SK-N-SH (cell line): ENCODE measurements at regions not wholly inside any gene's neighbourhood (a gene's known extent, or its start where the extent isn't known, plus 50 kb on each side); places are given as distances from the start of the nearest gene placed in this dataset.

ENCODE experiments used
- CTCF ChIA-PET: fragments of 300-600, 350-600 bp; formaldehyde crosslinking; extraction: SDS; loops from one replicate; lab custom pipeline; 2021; lab: Yijun Ruan, JAX
- POLR2A ChIA-PET: fragments of 350-600 bp; sonication (Branson Sonifier 250); formaldehyde crosslinking; extraction: SDS; loops from one replicate; lab custom pipeline; 2020; ENCODE audit warnings: antibody characterized with exemption, inconsistent platforms; lab: Yijun Ruan, JAX
- DNase-seq: peaks from one replicate; pipeline ENCODE4 v3.0.0; 2012
- H2AFZ ChIP-seq: fragments of 200-600 bp; sonication (generic); 2 replicates; pipeline ENCODE4 v1.8.1; 2016; ENCODE audit warnings: antibody characterized with exemption, mild to moderate bottlenecking, low read depth
- H3F3A ChIP-seq: fragments of 200-600 bp; sonication (generic); replicated peaks from 2 replicates; pipeline ENCODE3; 2016; ENCODE audit warnings: antibody characterized with exemption, mild to moderate bottlenecking; ENCODE audit not compliant: insufficient read depth
- H3K27ac ChIP-seq, 2 experiments: fragments of 200-500 bp in 1 of 2; fragments of 200-600 bp in 1 of 2; sonication (Bioruptor generic) in 1 of 2; sonication (generic), shearing (Covaris generic) in 1 of 2; 2 replicates each; pipeline versions ENCODE4 v1.5.1 to v1.6.1; 2014 to 2016; ENCODE audit warnings: low read depth in 2 of 2, inconsistent platforms in 1 of 2, low read length in 1 of 2, mild to moderate bottlenecking in 1 of 2, mixed read lengths in 1 of 2
- H3K27me3 ChIP-seq: fragments of 200-600 bp; sonication (generic), shearing (Covaris generic); 2 replicates; pipeline ENCODE4 v1.6.1; 2016; ENCODE audit warnings: mixed run types; ENCODE audit not compliant: insufficient read depth
- H3K36me3 ChIP-seq, 2 experiments: fragments of 200-500 bp in 1 of 2; fragments of 200-600 bp in 1 of 2; sonication (Bioruptor generic) in 1 of 2; sonication (generic) in 1 of 2; replicated peaks in 1 of 2; 2 replicates each; pipeline versions ENCODE3 to v1.5.1; 2014 to 2016; ENCODE audit warnings: low read length in 1 of 2, mild to moderate bottlenecking in 1 of 2; ENCODE audit not compliant: insufficient read depth in 2 of 2, control insufficient read depth in 1 of 2
- H3K4me1 ChIP-seq, 2 experiments: fragments of 200-500 bp in 1 of 2; fragments of 200-600 bp in 1 of 2; sonication (Bioruptor generic) in 1 of 2; sonication (generic), shearing (Covaris generic) in 1 of 2; 2 replicates each; pipeline versions ENCODE4 v1.5.1 to v1.6.1; 2014 to 2016; ENCODE audit warnings: low read depth in 1 of 2, low read length in 1 of 2, mixed run types in 1 of 2; ENCODE audit not compliant: insufficient read depth in 2 of 2, control insufficient read depth in 1 of 2
- H3K4me2 ChIP-seq: fragments of 200-600 bp; sonication (generic), shearing (Covaris generic); 2 replicates; pipeline ENCODE4 v1.6.1; 2017; ENCODE audit warnings: mixed run types
- H3K4me3 ChIP-seq, 2 experiments: fragments of 200-500 bp in 1 of 2; fragments of 200-600 bp in 1 of 2; sonication (Bioruptor generic) in 1 of 2; sonication (generic), shearing (Covaris generic) in 1 of 2; 2 replicates each; pipeline versions ENCODE4 v1.5.1 to v1.8.1; 2014 to 2016; ENCODE audit warnings: low read depth in 2 of 2, inconsistent platforms in 1 of 2, low read length in 1 of 2, mild to moderate bottlenecking in 1 of 2, mixed read lengths in 1 of 2, moderate library complexity in 1 of 2
- H3K79me2 ChIP-seq: fragments of 200-600 bp; sonication (generic); 2 replicates; pipeline ENCODE4 v1.8.1; 2017; ENCODE audit warnings: mild to moderate bottlenecking; ENCODE audit not compliant: insufficient read depth
- H3K9ac ChIP-seq: fragments of 200-600 bp; sonication (generic); 2 replicates; pipeline ENCODE4 v1.6.1; 2017; ENCODE audit warnings: mixed run types
- H3K9me2 ChIP-seq: fragments of 200-600 bp; sonication (generic); 2 replicates; pipeline ENCODE4 v1.6.1; 2017; ENCODE audit warnings: mixed run types
- H3K9me3 ChIP-seq: fragments of 200-600 bp; sonication (generic); 2 replicates; pipeline ENCODE4 v1.6.1; 2017; ENCODE audit warnings: mixed run types, mild to moderate bottlenecking, moderate library complexity
- H4K20me1 ChIP-seq: fragments of 200-600 bp; sonication (generic); 2 replicates; pipeline ENCODE4 v1.6.1; 2017; ENCODE audit warnings: mild to moderate bottlenecking, mixed run types; ENCODE audit not compliant: insufficient read depth
- CHD2 ChIP-seq: fragments of 150-350 bp; IDR thresholded peaks from 2 replicates; pipeline ENCODE4 v1.6.1; 2018; ENCODE audit warnings: low read length; ENCODE audit not compliant: partially characterized antibody
- ELF1 ChIP-seq: IDR thresholded peaks from 2 replicates; pipeline ENCODE4 v1.4.0; 2012
- FOSL2 ChIP-seq: IDR thresholded peaks from 2 replicates; pipeline ENCODE4 v1.4.0; 2012; ENCODE audit warnings: low read depth, mild to moderate bottlenecking, moderate library complexity, borderline replicate concordance
- FOXJ3 ChIP-seq: sonication (generic); formaldehyde crosslinking; IDR thresholded peaks from 2 replicates; pipeline ENCODE4 v1.5.1; 2020; ENCODE audit warnings: mild to moderate bottlenecking, missing genetic modification reagents
- GATA2 ChIP-seq: sonication (generic); formaldehyde crosslinking; IDR thresholded peaks from 2 replicates; pipeline ENCODE4 v1.5.0; 2020; ENCODE audit warnings: mild to moderate bottlenecking, missing genetic modification reagents
- MXI1 ChIP-seq: IDR thresholded peaks from 2 replicates; pipeline ENCODE4 v1.6.1; 2012; ENCODE audit warnings: mild to moderate bottlenecking, low read depth, low read length, improper control_type of control experiment
- NFIC ChIP-seq: IDR thresholded peaks from 2 replicates; pipeline ENCODE4 v1.4.0; 2012; ENCODE audit warnings: borderline replicate concordance
- POLR2AphosphoS5 ChIP-seq: IDR thresholded peaks from 2 replicates; pipeline ENCODE4 v1.6.1; 2012; ENCODE audit warnings: low read depth, low read length
- RAD21 ChIP-seq: IDR thresholded peaks from 2 replicates; pipeline ENCODE4 v1.6.1; 2012; ENCODE audit warnings: mild to moderate bottlenecking, low read length
- RXRA ChIP-seq: IDR thresholded peaks from 2 replicates; pipeline ENCODE4 v1.4.0; 2012; ENCODE audit warnings: low read depth, mild to moderate bottlenecking, borderline replicate concordance
- SMC3 ChIP-seq: IDR thresholded peaks from 2 replicates; pipeline ENCODE4 v1.6.1; 2012; ENCODE audit warnings: low read depth, low read length, improper control_type of control experiment
- TCF12 ChIP-seq: IDR thresholded peaks from 2 replicates; pipeline ENCODE4 v1.4.0; 2012
- TEAD4 ChIP-seq: IDR thresholded peaks from 2 replicates; pipeline ENCODE4 v1.4.0; 2012; ENCODE audit warnings: mild to moderate bottlenecking, borderline replicate concordance; ENCODE audit not compliant: insufficient read depth
- YY1 ChIP-seq: IDR thresholded peaks from 2 replicates; pipeline ENCODE4 v1.4.0; 2012; ENCODE audit warnings: low read depth, mild to moderate bottlenecking
- WGBS: methylation state at CpG from one replicate; pipeline ENCODE4 v1.1.6; 2017; ENCODE audit warnings: low lambda C conversion rate; 5-methylcytosine and 5-hydroxymethylcytosine counted together
- TF ChIP-seq, protein P1 (sequence below): fragments of 150-350 bp; IDR thresholded peaks from 2 replicates; pipeline ENCODE4 v1.6.1; 2016; ENCODE audit warnings: mild to moderate bottlenecking, low read depth, low read length
- TF ChIP-seq, protein P2 (sequence below): IDR thresholded peaks from 2 replicates; pipeline ENCODE4; 2012
- TF ChIP-seq, protein P3 (sequence below): IDR thresholded peaks from 2 replicates; pipeline ENCODE4 v1.6.1; 2012; ENCODE audit warnings: mild to moderate bottlenecking, low read depth, low read length, moderate library complexity

DNA sequence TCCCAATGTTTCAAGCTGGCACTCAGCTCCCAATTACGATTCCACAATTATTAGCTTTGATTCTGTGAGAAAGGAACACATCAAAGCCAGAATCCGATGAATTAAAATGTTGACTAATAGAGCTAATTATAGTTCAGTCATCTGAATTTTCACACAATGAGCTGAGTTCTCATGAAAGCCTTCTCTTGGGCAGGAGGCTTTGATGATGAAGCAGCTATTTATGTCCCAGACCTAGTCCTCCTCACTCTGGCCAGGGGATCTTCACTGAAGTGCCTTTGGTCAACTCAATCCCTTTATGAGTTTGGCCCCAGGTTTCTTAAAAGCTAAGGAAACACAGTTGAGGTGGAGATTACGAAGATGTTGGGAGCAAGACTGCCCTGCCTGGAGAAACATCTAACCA is 74.7 kb upstream of the PPM1B start:
- Histone ChIP-seq H3K9me3 (no peaks in the 10 kb centered on the region), H3F3A (no peaks in the 10 kb centered on the region), H4K20me1 (no peaks in the 10 kb centered on the region), H3K27me3 (no peaks in the 10 kb centered on the region), H3K4me3 (no peak overlapping the region), H3K9me2 (no peaks in the 10 kb centered on the region), H3K36me3 (no peaks in the 10 kb centered on the region), H3K4me2 (no peak overlapping the region), H3K27ac (no peak overlapping the region), H3K79me2 (no peaks in the 10 kb centered on the region), H2AFZ (no peak overlapping the region), H3K9ac (no peak overlapping the region), H3K4me1 (peaks cover 0 to 7% of the 10 kb centered on the region in 2 experiments; a peak in 1 of 4 replicates)
- CTCF ChIA-PET = interaction anchor here (0.6 to 2.7 kb wide), 5 partner anchors 10 to 393 kb away, joined by 3 to 6 read pairs (median 3); no protein-coding TSS in a partner anchor
- no peak for TF ChIP-seq YY1
- no peak for TF ChIP-seq RAD21
- TF ChIP-seq SMC3 = no peak
- TF ChIP-seq TCF12 = no peak
- no peak for TF ChIP-seq FOSL2
- no peak for TF ChIP-seq GATA2 (CRISPR knock-in tag)
- no peak for TF ChIP-seq NFIC
- no peak for TF ChIP-seq TEAD4
- TF ChIP-seq, protein P1, sequence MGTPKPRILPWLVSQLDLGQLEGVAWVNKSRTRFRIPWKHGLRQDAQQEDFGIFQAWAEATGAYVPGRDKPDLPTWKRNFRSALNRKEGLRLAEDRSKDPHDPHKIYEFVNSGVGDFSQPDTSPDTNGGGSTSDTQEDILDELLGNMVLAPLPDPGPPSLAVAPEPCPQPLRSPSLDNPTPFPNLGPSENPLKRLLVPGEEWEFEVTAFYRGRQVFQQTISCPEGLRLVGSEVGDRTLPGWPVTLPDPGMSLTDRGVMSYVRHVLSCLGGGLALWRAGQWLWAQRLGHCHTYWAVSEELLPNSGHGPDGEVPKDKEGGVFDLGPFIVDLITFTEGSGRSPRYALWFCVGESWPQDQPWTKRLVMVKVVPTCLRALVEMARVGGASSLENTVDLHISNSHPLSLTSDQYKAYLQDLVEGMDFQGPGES = no peak
- TF ChIP-seq CHD2 = no peak
- TF ChIP-seq FOXJ3 (CRISPR knock-in tag) = no peak
- TF ChIP-seq, protein P2, sequence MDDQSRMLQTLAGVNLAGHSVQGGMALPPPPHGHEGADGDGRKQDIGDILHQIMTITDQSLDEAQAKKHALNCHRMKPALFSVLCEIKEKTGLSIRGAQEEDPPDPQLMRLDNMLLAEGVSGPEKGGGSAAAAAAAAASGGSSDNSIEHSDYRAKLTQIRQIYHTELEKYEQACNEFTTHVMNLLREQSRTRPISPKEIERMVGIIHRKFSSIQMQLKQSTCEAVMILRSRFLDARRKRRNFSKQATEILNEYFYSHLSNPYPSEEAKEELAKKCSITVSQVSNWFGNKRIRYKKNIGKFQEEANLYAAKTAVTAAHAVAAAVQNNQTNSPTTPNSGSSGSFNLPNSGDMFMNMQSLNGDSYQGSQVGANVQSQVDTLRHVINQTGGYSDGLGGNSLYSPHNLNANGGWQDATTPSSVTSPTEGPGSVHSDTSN = no peak
- no peak for TF ChIP-seq POLR2AphosphoS5
- TF ChIP-seq MXI1 = no peak
- no peak for TF ChIP-seq ELF1
- TF ChIP-seq RXRA = no peak
- TF ChIP-seq, protein P3, sequence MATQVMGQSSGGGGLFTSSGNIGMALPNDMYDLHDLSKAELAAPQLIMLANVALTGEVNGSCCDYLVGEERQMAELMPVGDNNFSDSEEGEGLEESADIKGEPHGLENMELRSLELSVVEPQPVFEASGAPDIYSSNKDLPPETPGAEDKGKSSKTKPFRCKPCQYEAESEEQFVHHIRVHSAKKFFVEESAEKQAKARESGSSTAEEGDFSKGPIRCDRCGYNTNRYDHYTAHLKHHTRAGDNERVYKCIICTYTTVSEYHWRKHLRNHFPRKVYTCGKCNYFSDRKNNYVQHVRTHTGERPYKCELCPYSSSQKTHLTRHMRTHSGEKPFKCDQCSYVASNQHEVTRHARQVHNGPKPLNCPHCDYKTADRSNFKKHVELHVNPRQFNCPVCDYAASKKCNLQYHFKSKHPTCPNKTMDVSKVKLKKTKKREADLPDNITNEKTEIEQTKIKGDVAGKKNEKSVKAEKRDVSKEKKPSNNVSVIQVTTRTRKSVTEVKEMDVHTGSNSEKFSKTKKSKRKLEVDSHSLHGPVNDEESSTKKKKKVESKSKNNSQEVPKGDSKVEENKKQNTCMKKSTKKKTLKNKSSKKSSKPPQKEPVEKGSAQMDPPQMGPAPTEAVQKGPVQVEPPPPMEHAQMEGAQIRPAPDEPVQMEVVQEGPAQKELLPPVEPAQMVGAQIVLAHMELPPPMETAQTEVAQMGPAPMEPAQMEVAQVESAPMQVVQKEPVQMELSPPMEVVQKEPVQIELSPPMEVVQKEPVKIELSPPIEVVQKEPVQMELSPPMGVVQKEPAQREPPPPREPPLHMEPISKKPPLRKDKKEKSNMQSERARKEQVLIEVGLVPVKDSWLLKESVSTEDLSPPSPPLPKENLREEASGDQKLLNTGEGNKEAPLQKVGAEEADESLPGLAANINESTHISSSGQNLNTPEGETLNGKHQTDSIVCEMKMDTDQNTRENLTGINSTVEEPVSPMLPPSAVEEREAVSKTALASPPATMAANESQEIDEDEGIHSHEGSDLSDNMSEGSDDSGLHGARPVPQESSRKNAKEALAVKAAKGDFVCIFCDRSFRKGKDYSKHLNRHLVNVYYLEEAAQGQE = no peak
- WGBS = 37% methylated on average over 3 of the region's 3 CpGs
- no peak for DNase-seq
- POLR2A ChIA-PET = interaction anchor here (1.2 kb wide), 1 partner anchor 586 kb away, joined by 3 read pairs; no protein-coding TSS in a partner anchor
